SK-N-SH (cell line): ENCODE measurements at regions not wholly inside any gene's neighbourhood (a gene's known extent, or its start where the extent isn't known, plus 50 kb on each side); places are given as distances from the start of the nearest gene placed in this dataset.

Source experiments
- CTCF ChIA-PET: fragments of 300-600, 350-600 bp; formaldehyde crosslinking; extraction: SDS; loops from one replicate; lab custom pipeline; 2021; lab: Yijun Ruan, JAX
- POLR2A ChIA-PET: fragments of 350-600 bp; sonication (Branson Sonifier 250); formaldehyde crosslinking; extraction: SDS; loops from one replicate; lab custom pipeline; 2020; ENCODE audit warnings: antibody characterized with exemption, inconsistent platforms; lab: Yijun Ruan, JAX
- DNase-seq: peaks from one replicate; pipeline ENCODE4 v3.0.0; 2012
- H2AFZ ChIP-seq: fragments of 200-600 bp; sonication (generic); 2 replicates; pipeline ENCODE4 v1.8.1; 2016; ENCODE audit warnings: antibody characterized with exemption, mild to moderate bottlenecking, low read depth
- H3F3A ChIP-seq: fragments of 200-600 bp; sonication (generic); replicated peaks from 2 replicates; pipeline ENCODE3; 2016; ENCODE audit warnings: antibody characterized with exemption, mild to moderate bottlenecking; ENCODE audit not compliant: insufficient read depth
- H3K27ac ChIP-seq, 2 experiments: fragments of 200-500 bp in 1 of 2; fragments of 200-600 bp in 1 of 2; sonication (Bioruptor generic) in 1 of 2; sonication (generic), shearing (Covaris generic) in 1 of 2; 2 replicates each; pipeline versions ENCODE4 v1.5.1 to v1.6.1; 2014 to 2016; ENCODE audit warnings: low read depth in 2 of 2, inconsistent platforms in 1 of 2, low read length in 1 of 2, mild to moderate bottlenecking in 1 of 2, mixed read lengths in 1 of 2
- H3K27me3 ChIP-seq: fragments of 200-600 bp; sonication (generic), shearing (Covaris generic); 2 replicates; pipeline ENCODE4 v1.6.1; 2016; ENCODE audit warnings: mixed run types; ENCODE audit not compliant: insufficient read depth
- H3K36me3 ChIP-seq, 2 experiments: fragments of 200-500 bp in 1 of 2; fragments of 200-600 bp in 1 of 2; sonication (Bioruptor generic) in 1 of 2; sonication (generic) in 1 of 2; replicated peaks in 1 of 2; 2 replicates each; pipeline versions ENCODE3 to v1.5.1; 2014 to 2016; ENCODE audit warnings: low read length in 1 of 2, mild to moderate bottlenecking in 1 of 2; ENCODE audit not compliant: insufficient read depth in 2 of 2, control insufficient read depth in 1 of 2
- H3K4me1 ChIP-seq, 2 experiments: fragments of 200-500 bp in 1 of 2; fragments of 200-600 bp in 1 of 2; sonication (Bioruptor generic) in 1 of 2; sonication (generic), shearing (Covaris generic) in 1 of 2; 2 replicates each; pipeline versions ENCODE4 v1.5.1 to v1.6.1; 2014 to 2016; ENCODE audit warnings: low read depth in 1 of 2, low read length in 1 of 2, mixed run types in 1 of 2; ENCODE audit not compliant: insufficient read depth in 2 of 2, control insufficient read depth in 1 of 2
- H3K4me2 ChIP-seq: fragments of 200-600 bp; sonication (generic), shearing (Covaris generic); 2 replicates; pipeline ENCODE4 v1.6.1; 2017; ENCODE audit warnings: mixed run types
- H3K4me3 ChIP-seq, 2 experiments: fragments of 200-500 bp in 1 of 2; fragments of 200-600 bp in 1 of 2; sonication (Bioruptor generic) in 1 of 2; sonication (generic), shearing (Covaris generic) in 1 of 2; 2 replicates each; pipeline versions ENCODE4 v1.5.1 to v1.8.1; 2014 to 2016; ENCODE audit warnings: low read depth in 2 of 2, inconsistent platforms in 1 of 2, low read length in 1 of 2, mild to moderate bottlenecking in 1 of 2, mixed read lengths in 1 of 2, moderate library complexity in 1 of 2
- H3K79me2 ChIP-seq: fragments of 200-600 bp; sonication (generic); 2 replicates; pipeline ENCODE4 v1.8.1; 2017; ENCODE audit warnings: mild to moderate bottlenecking; ENCODE audit not compliant: insufficient read depth
- H3K9ac ChIP-seq: fragments of 200-600 bp; sonication (generic); 2 replicates; pipeline ENCODE4 v1.6.1; 2017; ENCODE audit warnings: mixed run types
- H3K9me2 ChIP-seq: fragments of 200-600 bp; sonication (generic); 2 replicates; pipeline ENCODE4 v1.6.1; 2017; ENCODE audit warnings: mixed run types
- H3K9me3 ChIP-seq: fragments of 200-600 bp; sonication (generic); 2 replicates; pipeline ENCODE4 v1.6.1; 2017; ENCODE audit warnings: mixed run types, mild to moderate bottlenecking, moderate library complexity
- H4K20me1 ChIP-seq: fragments of 200-600 bp; sonication (generic); 2 replicates; pipeline ENCODE4 v1.6.1; 2017; ENCODE audit warnings: mild to moderate bottlenecking, mixed run types; ENCODE audit not compliant: insufficient read depth
- CHD2 ChIP-seq: fragments of 150-350 bp; IDR thresholded peaks from 2 replicates; pipeline ENCODE4 v1.6.1; 2018; ENCODE audit warnings: low read length; ENCODE audit not compliant: partially characterized antibody
- CTCF ChIP-seq: fragments of 200-600 bp; sonication (generic); IDR thresholded peaks from 2 replicates; pipeline ENCODE4 v1.6.1; 2017; ENCODE audit warnings: antibody characterized with exemption, mild to moderate bottlenecking, moderate library complexity
- EZH2phosphoT487 ChIP-seq: fragments of 200-600 bp; sonication (generic); IDR thresholded peaks from 2 replicates; pipeline ENCODE4 v1.6.1; 2017; ENCODE audit warnings: low read depth, mixed run types, mild to moderate bottlenecking, antibody characterized with exemption, moderate library complexity, borderline replicate concordance
- FOSL2 ChIP-seq: IDR thresholded peaks from 2 replicates; pipeline ENCODE4 v1.4.0; 2012; ENCODE audit warnings: low read depth, mild to moderate bottlenecking, moderate library complexity, borderline replicate concordance
- FOXJ3 ChIP-seq: sonication (generic); formaldehyde crosslinking; IDR thresholded peaks from 2 replicates; pipeline ENCODE4 v1.5.1; 2020; ENCODE audit warnings: mild to moderate bottlenecking, missing genetic modification reagents
- FOXM1 ChIP-seq: IDR thresholded peaks from 2 replicates; pipeline ENCODE4 v1.4.0; 2012; ENCODE audit warnings: low read depth, mild to moderate bottlenecking
- GABPA ChIP-seq: IDR thresholded peaks from 2 replicates; pipeline ENCODE4 v1.4.0; 2012; ENCODE audit warnings: low read depth, mild to moderate bottlenecking
- JUND ChIP-seq: IDR thresholded peaks from 2 replicates; pipeline ENCODE4 v1.4.0; 2012
- NFIC ChIP-seq: IDR thresholded peaks from 2 replicates; pipeline ENCODE4 v1.4.0; 2012; ENCODE audit warnings: borderline replicate concordance
- RCOR1 ChIP-seq: fragments of 150-350 bp; IDR thresholded peaks from 2 replicates; pipeline ENCODE4 v1.6.1; 2017; ENCODE audit warnings: antibody characterized with exemption, low read length
- REST ChIP-seq: IDR thresholded peaks from 2 replicates; pipeline ENCODE4 v1.6.1; 2012; ENCODE audit warnings: mild to moderate bottlenecking, low read depth, low read length, moderate library complexity
- RFX5 ChIP-seq: IDR thresholded peaks from 2 replicates; pipeline ENCODE4 v1.6.1; 2012; ENCODE audit warnings: mild to moderate bottlenecking, improper control_type of control experiment, low read length
- TAF1 ChIP-seq: IDR thresholded peaks from 2 replicates; pipeline ENCODE4 v1.6.1; 2012; ENCODE audit warnings: low read depth, mild to moderate bottlenecking, low read length, moderate library complexity, borderline replicate concordance
- TEAD4 ChIP-seq: IDR thresholded peaks from 2 replicates; pipeline ENCODE4 v1.4.0; 2012; ENCODE audit warnings: mild to moderate bottlenecking, borderline replicate concordance; ENCODE audit not compliant: insufficient read depth
- USF2 ChIP-seq: fragments of 150-350 bp; IDR thresholded peaks from 2 replicates; pipeline ENCODE4 v1.6.1; 2017; ENCODE audit warnings: antibody characterized with exemption, low read length, low read depth, borderline replicate concordance
- YY1 ChIP-seq: IDR thresholded peaks from 2 replicates; pipeline ENCODE4 v1.4.0; 2012; ENCODE audit warnings: low read depth, mild to moderate bottlenecking
- WGBS: methylation state at CpG from one replicate; pipeline ENCODE4 v1.1.6; 2017; ENCODE audit warnings: low lambda C conversion rate; 5-methylcytosine and 5-hydroxymethylcytosine counted together

DNA sequence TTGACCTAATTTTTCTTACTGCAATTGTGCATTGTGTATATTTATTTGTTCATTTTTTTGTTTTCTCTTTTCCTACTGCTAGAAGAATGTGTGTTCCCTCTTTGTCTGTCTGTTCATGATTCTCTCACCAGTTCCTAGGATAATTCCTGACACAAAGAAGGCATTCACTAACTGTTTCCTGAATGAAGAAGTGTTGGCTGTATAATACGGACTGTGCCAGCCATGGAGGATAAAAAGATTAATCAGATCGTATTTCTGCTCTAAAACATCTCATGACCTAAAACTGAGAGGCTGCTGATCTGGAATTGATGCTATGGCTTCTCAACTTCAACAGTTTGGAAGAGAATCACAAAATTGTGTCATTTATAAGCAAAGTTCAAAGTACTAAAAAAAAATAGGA lies 563.1 kb upstream of the FRG1 start:
- Histone ChIP-seq H4K20me1 (no peaks in the 10 kb centered on the region), H2AFZ (no peak overlapping the region), H3K4me1 (no peaks in the 10 kb centered on the region), H3K9ac (no peak overlapping the region), H3K27ac (no peak overlapping the region), H3K79me2 (no peaks in the 10 kb centered on the region), H3K4me3 (no peak overlapping the region), H3K27me3 (no peaks in the 10 kb centered on the region), H3F3A (no peaks in the 10 kb centered on the region), H3K9me3 (no peaks in the 10 kb centered on the region), H3K4me2 (no peak overlapping the region), H3K9me2 (no peaks in the 10 kb centered on the region), H3K36me3 (no peaks in the 10 kb centered on the region)
- no peak for TF ChIP-seq TEAD4
- no peak for TF ChIP-seq NFIC
- no peak for TF ChIP-seq YY1
- TF ChIP-seq JUND: no peak
- no peak for TF ChIP-seq REST
- no peak for TF ChIP-seq CHD2
- TF ChIP-seq FOXJ3 (CRISPR knock-in tag): no peak
- WGBS: 31% methylated on average over 2 of the region's 2 CpGs
- DNase-seq: no peak
- CTCF ChIA-PET: no interaction called here
- POLR2A ChIA-PET: no interaction called here

- CTCF ChIA-PET: no interaction called here
Measured at GRCh38 chr4:189385098-189385497, 555.6 kb upstream of the FRG1 start.

More at GRCh38 chr4:189385098-189385497, 555.6 kb upstream of the FRG1 start:
- 6% methylated on average over 1 of the region's 1 CpG for WGBS
- Histone ChIP-seq H3K9ac (no peak overlapping the region), H3K27ac (no peak overlapping the region), H3K27me3 (no peaks in the 10 kb centered on the region), H3K4me1 (no peaks in the 10 kb centered on the region; a peak in 1 of 4 replicates), H3K36me3 (no peaks in the 10 kb centered on the region), H3K4me3 (no peak overlapping the region), H3K9me2 (no peaks in the 10 kb centered on the region), H3K4me2 (no peak overlapping the region), H3F3A (no peaks in the 10 kb centered on the region), H3K79me2 (no peaks in the 10 kb centered on the region), H4K20me1 (no peaks in the 10 kb centered on the region), H2AFZ (no peak overlapping the region), H3K9me3 (no peaks in the 10 kb centered on the region)
- TF ChIP-seq JUND: no peak
- no peak for TF ChIP-seq USF2
- TF ChIP-seq FOXJ3 (CRISPR knock-in tag): no peak
- no peak for TF ChIP-seq GABPA
- TF ChIP-seq EZH2phosphoT487: no peak
- no peak for TF ChIP-seq RFX5
- TF ChIP-seq CTCF: no peak
- no peak for TF ChIP-seq REST
- no peak for TF ChIP-seq TAF1
- no peak for TF ChIP-seq FOSL2
- no peak for TF ChIP-seq FOXM1
- no peak for TF ChIP-seq NFIC
- no peak for TF ChIP-seq RCOR1
- POLR2A ChIA-PET: no interaction called here
- DNase-seq: no peak
